Naive thymus-derived CD8-positive, alpha-beta T cell (primary cell): ENCODE measurements at regions not wholly inside any gene's neighbourhood (a gene's known extent, or its start where the extent isn't known, plus 50 kb on each side); places are given as distances from the start of the nearest gene placed in this dataset.

Experiments
- ATAC-seq, 2 donors: fragments of 150-1000 bp; cut with Tn5 transposase in 1 of 2; sonication (Bioruptor Pico), chemical (Tn5 transposase) in 1 of 2; 1 replicate in 1 of 2; 2 replicates in 1 of 2; pipeline ENCODE4 v1.10.0; 2021; ENCODE audit warnings: mild to moderate bottlenecking in 2 of 2, moderate library complexity in 2 of 2
- POLR2A ChIA-PET: fragments of 350-600 bp; sonication (Branson Sonifier 250); formaldehyde crosslinking; loops from one replicate; lab custom pipeline; 2021; ENCODE audit warnings: antibody characterized with exemption; lab: Charles Lee
- DNase-seq, 10 donors: peaks; one replicate each; pipeline versions ENCODE4 v3.0.0 to v3.0.0-alpha.2; 2020 to 2022
- H3K27ac Mint-ChIP-seq, 10 donors: one replicate each; pipeline ENCODE4 v1.8.0; 2020 to 2022; ENCODE audit warnings: mild to moderate bottlenecking in 10 of 10, mixed read lengths in 10 of 10, moderate library complexity in 4 of 10, inconsistent platforms in 1 of 10
- H3K27me3 Mint-ChIP-seq, 5 donors: one replicate each; pipeline ENCODE4 v1.8.0; 2021 to 2022; ENCODE audit warnings: mixed read lengths in 5 of 5
- H3K36me3 Mint-ChIP-seq, 3 donors: one replicate each; pipeline ENCODE4 v1.8.0; 2020 to 2022; ENCODE audit warnings: mixed read lengths in 3 of 3, mild to moderate bottlenecking in 2 of 3, inconsistent platforms in 1 of 3
- H3K4me1 Mint-ChIP-seq, 4 donors: one replicate each; pipeline ENCODE4 v1.8.0; 2021 to 2022; ENCODE audit warnings: mixed read lengths in 4 of 4
- H3K4me3 Mint-ChIP-seq, 10 donors: one replicate each; pipeline ENCODE4 v1.8.0; 2020 to 2022; ENCODE audit warnings: mild to moderate bottlenecking in 10 of 10, mixed read lengths in 10 of 10, moderate library complexity in 6 of 10, inconsistent platforms in 1 of 10
- H3K9me3 Mint-ChIP-seq, 9 donors: one replicate each; pipeline ENCODE4 v1.8.0; 2020 to 2022; ENCODE audit warnings: mixed read lengths in 9 of 9, mild to moderate bottlenecking in 3 of 9, inconsistent platforms in 1 of 9, moderate library complexity in 1 of 9

DNA sequence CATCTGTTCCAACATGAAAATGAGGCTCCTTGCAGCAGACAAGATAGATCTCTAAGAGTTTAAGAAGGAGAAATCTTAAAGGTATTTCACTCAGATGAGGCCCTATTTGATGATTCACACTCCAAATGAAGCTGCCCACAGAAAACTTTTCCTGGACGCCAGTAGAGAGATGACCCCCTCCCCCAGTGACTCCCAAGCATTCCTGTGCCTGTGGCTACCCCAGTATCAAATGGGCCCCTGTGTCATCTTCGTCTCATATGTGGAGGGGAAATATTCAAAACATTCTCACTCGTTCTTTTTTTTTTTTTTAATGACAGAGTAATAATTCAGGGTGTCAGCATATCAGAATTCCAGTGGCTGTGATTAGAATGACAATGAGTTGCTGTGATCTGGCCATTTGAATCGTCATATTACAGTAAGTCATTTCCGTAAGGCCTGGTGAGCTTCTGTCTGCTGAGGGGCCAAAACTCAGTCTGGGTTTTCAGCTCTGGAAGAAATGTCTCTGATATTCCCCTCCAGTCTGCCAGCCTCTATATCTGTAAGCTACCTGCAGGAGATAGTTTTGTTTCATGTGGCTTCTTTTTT, 194.7 kb downstream of the URI1 start:
- no peak overlapping the region for H3K27ac Mint-ChIP-seq
- H3K4me3 Mint-ChIP-seq = no peak overlapping the region
- H3K9me3 Mint-ChIP-seq = peaks cover 0 to 9% (median 2%) of the 10 kb centered on the region in 9 donors
- H3K4me1 Mint-ChIP-seq = no peaks in the 10 kb centered on the region
- no peaks in the 10 kb centered on the region for H3K36me3 Mint-ChIP-seq
- H3K27me3 Mint-ChIP-seq = peaks cover 0 to 15% (median 6%) of the 10 kb centered on the region in 5 donors
- DNase-seq (no peak), ATAC-seq (no peak)
- POLR2A ChIA-PET = no interaction called here

DNA sequence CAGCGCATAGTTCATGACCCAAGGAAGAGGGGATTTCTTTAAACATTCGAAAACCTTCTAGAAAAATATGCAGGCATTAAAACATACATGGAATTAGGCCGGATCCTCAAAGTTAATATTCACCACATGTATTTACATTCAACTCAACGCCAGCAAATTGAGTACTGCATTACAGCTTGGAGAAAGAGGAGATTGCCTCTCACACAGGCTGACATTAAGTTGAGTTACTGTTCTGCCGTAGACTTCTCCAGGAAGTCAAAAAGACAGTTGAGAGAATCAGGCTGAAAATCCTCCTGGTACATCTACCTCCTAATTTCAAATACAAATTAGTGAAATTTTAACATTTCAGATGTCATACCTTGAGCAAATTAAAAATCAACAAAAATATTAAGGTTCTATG, 195.7 kb downstream of the URI1 start:
- ATAC-seq (no peak), DNase-seq (no peak)
- Mint-ChIP-seq H3K4me1 (no peaks in the 10 kb centered on the region), H3K27me3 (peaks cover 0 to 15% (median 6%) of the 10 kb centered on the region in 5 donors), H3K27ac (no peak overlapping the region), H3K36me3 (no peaks in the 10 kb centered on the region), H3K9me3 (peaks cover 0 to 9% (median 2%) of the 10 kb centered on the region in 9 donors), H3K4me3 (no peak overlapping the region)
- POLR2A ChIA-PET = no interaction called here

DNA sequence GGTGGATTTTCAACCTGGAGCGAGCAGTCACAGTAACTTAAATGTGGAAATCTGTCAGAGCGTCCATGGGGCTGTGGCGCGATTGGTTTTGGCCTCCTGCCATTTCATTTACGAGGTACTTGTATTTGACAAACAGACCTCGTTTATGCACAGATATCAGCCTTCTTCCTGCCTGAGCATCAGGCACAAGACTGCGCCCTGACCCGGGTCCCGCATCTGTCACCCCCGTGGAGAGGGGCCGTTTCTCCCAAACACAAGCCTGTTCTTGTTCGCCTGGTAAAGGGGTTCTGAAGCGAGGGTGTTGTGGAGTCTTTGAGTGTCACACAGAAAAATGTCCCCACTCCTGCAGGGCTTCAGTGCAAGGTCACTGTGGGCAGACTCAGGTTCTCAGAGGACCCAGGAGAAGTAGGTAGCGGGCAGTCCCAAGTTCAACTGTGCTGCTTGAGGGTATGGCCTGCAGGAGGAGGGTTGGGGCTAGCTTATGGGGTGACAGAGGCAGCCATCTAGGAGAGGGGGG, 202.3 kb downstream of the URI1 start:
- H3K4me1 Mint-ChIP-seq = no peaks in the 10 kb centered on the region
- no peaks in the 10 kb centered on the region for H3K36me3 Mint-ChIP-seq
- POLR2A ChIA-PET = no interaction called here
- ATAC-seq (no peak), DNase-seq (no peak)
- peaks cover 0 to 3% (median 0%) of the 10 kb centered on the region in 9 donors for H3K9me3 Mint-ChIP-seq
- peaks cover 1 to 22% (median 2%) of the 10 kb centered on the region in 5 donors for H3K27me3 Mint-ChIP-seq
- H3K27ac Mint-ChIP-seq = no peak overlapping the region
- no peak overlapping the region for H3K4me3 Mint-ChIP-seq

DNA sequence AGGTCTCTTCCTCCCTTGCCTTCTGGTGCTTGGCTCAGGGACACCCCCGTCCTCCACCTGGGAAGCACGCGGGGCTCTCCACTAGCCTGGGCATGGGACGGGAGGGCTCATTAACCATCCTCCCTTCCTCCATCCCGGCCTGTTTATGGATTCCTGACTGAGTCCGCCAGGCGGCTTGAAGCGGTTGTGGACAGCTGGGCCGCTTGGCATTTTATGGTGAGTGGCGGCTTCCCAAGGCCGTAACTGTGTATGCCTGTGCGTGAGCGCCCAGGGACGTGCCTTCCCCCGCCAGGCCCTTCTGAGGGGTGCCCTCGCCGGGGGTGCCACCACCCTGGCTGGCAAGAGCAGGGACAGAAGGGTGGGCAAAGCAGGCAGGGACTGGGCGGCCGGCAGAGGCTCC, 202.8 kb downstream of the URI1 start:
- H3K27me3 Mint-ChIP-seq = peaks cover 1 to 22% (median 2%) of the 10 kb centered on the region in 5 donors
- ATAC-seq (no peak), DNase-seq (no peak)
- no peaks in the 10 kb centered on the region for H3K36me3 Mint-ChIP-seq
- no peak overlapping the region for H3K27ac Mint-ChIP-seq
- peaks cover 0 to 3% (median 0%) of the 10 kb centered on the region in 9 donors for H3K9me3 Mint-ChIP-seq
- H3K4me3 Mint-ChIP-seq = no peak overlapping the region
- H3K4me1 Mint-ChIP-seq = no peaks in the 10 kb centered on the region
- POLR2A ChIA-PET = no interaction called here

DNA sequence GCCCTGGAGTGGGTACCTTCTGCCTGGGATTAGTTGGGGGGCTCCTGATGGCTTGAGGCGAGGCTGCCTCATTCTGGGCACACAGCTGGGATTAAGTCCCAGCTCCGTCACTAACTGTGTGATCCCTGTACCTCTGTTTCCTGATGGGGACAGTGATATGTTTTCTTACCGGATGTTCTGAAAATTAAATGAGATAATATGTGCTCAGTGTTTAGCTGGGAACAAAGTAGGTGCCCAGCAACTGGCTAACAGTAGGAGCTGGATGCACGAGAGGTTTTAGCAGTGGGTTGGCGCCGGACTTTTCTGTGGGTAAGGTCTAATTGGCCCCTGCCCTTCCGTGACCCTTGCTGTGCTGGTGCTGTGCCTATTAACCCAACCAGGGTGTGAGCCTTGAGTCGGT, 203.4 kb downstream of the URI1 start:
- POLR2A ChIA-PET = no interaction called here
- H3K27ac Mint-ChIP-seq = no peak overlapping the region
- peaks cover 0 to 1% (median 0%) of the 10 kb centered on the region in 9 donors for H3K9me3 Mint-ChIP-seq
- ATAC-seq (no peak), DNase-seq (no peak)
- H3K27me3 Mint-ChIP-seq = peaks cover 1 to 22% (median 2%) of the 10 kb centered on the region in 5 donors
- no peaks in the 10 kb centered on the region for H3K36me3 Mint-ChIP-seq
- H3K4me1 Mint-ChIP-seq = no peaks in the 10 kb centered on the region
- no peak overlapping the region for H3K4me3 Mint-ChIP-seq

DNA sequence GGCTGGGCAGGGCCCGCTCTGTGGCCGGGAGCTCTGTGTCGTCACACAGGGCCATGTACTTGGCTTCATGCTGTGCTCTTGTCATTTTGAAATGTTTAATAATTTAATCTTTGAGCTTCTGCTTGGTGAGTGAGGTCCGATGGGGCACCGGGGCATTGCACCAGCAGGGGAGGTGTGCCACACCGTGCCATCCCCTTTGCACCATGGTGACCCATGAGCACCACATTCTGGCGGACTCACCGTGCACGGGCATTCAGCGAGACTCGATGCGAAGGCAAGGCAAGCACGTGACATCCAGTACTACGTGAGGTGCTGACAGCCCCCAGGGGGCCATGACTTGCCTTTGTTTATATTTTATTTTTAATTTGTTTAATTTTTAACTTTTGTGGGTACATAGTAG, 204.3 kb downstream of the URI1 start:
- Mint-ChIP-seq H3K4me3 (no peak overlapping the region), H3K36me3 (no peaks in the 10 kb centered on the region), H3K9me3 (no peaks in the 10 kb centered on the region), H3K27me3 (peaks cover 1 to 22% (median 2%) of the 10 kb centered on the region in 5 donors), H3K4me1 (no peaks in the 10 kb centered on the region), H3K27ac (no peak overlapping the region)
- POLR2A ChIA-PET = no interaction called here
- ATAC-seq (no peak), DNase-seq (no peak)

DNA sequence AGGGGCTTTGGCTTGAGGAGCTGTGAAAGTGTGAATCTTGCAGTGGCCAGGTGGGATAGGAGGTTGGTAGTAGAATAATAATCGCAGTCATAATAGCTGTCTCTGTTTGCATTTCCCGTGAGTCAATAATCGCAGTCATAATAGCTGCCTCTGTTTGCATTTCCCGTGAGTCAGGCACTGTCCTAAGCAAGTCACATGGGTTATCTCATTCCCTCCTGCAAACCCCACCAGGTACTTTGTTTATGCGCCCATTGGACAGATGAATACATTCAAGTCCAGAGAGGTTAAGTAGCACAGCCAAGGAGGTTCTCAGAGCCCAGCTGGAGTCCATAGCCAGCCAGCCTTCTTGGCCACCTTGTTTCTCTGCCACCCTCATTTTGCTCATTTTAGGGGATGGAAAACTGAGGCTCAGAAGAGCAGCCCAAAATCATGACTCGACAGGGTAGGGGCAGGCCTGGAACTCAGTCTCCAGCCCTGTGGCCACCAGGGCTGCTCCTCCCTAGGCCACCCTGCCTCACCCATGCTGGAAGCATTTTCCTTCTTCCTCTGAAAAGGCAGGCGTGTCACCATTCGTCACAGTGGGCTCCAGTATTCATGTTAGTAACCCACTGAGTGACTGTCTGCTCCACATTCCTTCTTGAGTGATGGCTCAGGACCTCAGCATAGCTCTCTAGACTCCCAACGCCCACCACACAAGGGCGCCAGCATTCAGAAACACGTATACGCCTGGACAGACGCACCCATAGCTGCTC, 206.2 kb downstream of the URI1 start:
- H3K27ac Mint-ChIP-seq = no peak overlapping the region
- ATAC-seq (no peak), DNase-seq (no peak)
- H3K4me3 Mint-ChIP-seq = no peak overlapping the region
- no peaks in the 10 kb centered on the region for H3K9me3 Mint-ChIP-seq
- peaks cover 1 to 22% (median 3%) of the 10 kb centered on the region in 5 donors for H3K27me3 Mint-ChIP-seq
- no peaks in the 10 kb centered on the region for H3K36me3 Mint-ChIP-seq
- POLR2A ChIA-PET = no interaction called here
- H3K4me1 Mint-ChIP-seq = no peaks in the 10 kb centered on the region

DNA sequence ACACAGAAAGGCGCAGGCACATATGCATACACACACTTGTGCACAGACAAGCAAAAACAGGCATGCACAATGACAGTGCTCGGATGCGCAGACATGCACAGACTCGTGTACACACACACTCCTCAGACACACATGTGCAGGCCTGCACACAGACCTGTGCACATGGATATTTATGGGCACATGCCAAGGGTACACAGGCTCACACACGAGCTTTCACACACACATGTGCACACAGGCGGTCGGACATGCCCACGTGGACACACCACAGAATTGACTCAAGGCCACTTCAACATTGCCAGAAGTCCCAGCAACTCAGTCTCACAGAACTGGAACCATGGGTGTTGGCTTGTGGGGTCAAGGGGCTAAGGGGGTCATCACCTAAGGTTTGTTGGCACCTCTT, 206.8 kb downstream of the URI1 start:
- POLR2A ChIA-PET = no interaction called here
- H3K9me3 Mint-ChIP-seq = no peaks in the 10 kb centered on the region
- H3K4me3 Mint-ChIP-seq = no peak overlapping the region
- ATAC-seq (no peak), DNase-seq (no peak)
- H3K4me1 Mint-ChIP-seq = no peaks in the 10 kb centered on the region
- no peak overlapping the region for H3K27ac Mint-ChIP-seq
- peaks cover 0 to 17% (median 1%) of the 10 kb centered on the region in 5 donors for H3K27me3 Mint-ChIP-seq
- no peaks in the 10 kb centered on the region for H3K36me3 Mint-ChIP-seq

DNA sequence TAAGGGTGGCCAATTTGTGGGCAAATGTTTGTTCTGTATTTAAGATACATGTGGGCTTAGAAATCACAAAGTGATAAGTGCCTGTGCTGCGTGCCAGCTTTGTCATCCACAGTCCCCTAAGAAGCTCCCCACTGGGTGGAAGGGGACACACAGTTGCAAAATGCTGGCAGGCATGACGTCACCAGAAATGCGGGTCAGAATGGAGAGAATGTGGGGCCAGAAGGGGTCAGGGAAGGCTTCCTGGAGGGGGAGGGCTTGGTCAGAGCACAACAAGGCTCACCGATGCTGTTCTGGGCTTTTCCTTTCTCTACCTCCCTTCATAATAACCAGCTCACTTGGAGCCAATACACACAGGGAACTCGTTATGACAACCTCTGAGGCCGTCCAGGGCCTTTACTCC, 207.3 kb downstream of the URI1 start:
- Mint-ChIP-seq H3K27ac (no peak overlapping the region), H3K36me3 (no peaks in the 10 kb centered on the region), H3K4me3 (no peak overlapping the region), H3K27me3 (peaks cover 0 to 12% (median 1%) of the 10 kb centered on the region in 5 donors), H3K4me1 (no peaks in the 10 kb centered on the region), H3K9me3 (no peaks in the 10 kb centered on the region)
- no peak for ATAC-seq
- DNase-seq = no peak
- POLR2A ChIA-PET = no interaction called here

DNA sequence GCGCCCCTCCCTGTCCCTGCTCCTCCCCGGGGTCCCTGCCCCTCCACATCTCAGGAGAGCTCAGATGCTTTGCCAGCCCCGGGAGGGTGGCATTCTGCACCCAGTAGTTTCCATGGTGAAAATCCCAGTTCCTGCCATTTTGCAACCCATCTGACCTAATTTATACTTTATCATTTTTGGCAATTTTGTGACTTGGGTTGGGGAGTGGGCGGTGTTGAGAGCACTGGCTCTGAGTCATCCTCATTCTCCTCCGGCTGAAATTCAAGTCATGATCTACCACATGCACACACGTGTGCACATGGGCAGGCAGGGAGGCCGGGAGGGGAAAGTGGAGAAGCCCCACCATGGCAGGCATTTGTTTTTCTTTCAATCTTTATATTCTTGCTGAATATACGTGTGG, 208.6 kb downstream of the URI1 start:
- POLR2A ChIA-PET = no interaction called here
- Mint-ChIP-seq H3K4me3 (no peak overlapping the region), H3K36me3 (no peaks in the 10 kb centered on the region), H3K9me3 (no peaks in the 10 kb centered on the region), H3K27me3 (peaks cover 0 to 15% (median 4%) of the 10 kb centered on the region in 5 donors), H3K27ac (no peak overlapping the region), H3K4me1 (peaks cover 0 to under 1% (median 0%) of the 10 kb centered on the region in 4 donors)
- DNase-seq (no peak), ATAC-seq (no peak)

DNA sequence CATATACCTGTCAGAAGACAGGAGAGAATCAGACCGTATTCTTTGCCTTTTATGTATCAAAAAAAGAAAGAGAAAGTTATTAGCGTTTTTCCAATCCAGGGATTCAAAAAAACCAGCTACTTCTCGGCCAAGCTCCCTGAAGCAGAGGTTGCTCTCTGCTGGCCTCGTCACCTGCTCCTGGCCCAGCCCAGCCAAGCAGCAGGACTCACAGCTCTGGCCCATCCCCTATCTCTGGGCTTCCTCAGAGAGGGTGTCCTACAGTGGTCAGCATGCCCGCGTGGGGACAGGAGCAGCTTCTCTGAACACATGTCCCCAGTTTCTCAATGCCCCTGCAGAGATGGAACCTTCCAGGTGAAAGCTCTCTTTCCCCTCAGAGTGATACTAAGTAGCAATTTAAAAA, 209.0 kb downstream of the URI1 start:
- DNase-seq (no peak), ATAC-seq (no peak)
- H3K4me3 Mint-ChIP-seq = no peak overlapping the region
- no peak overlapping the region for H3K27ac Mint-ChIP-seq
- peaks cover 0 to 1% (median 0%) of the 10 kb centered on the region in 4 donors for H3K4me1 Mint-ChIP-seq
- no peaks in the 10 kb centered on the region for H3K9me3 Mint-ChIP-seq
- peaks cover 0 to 19% (median 3%) of the 10 kb centered on the region in 5 donors for H3K27me3 Mint-ChIP-seq
- POLR2A ChIA-PET = no interaction called here
- no peaks in the 10 kb centered on the region for H3K36me3 Mint-ChIP-seq

DNA sequence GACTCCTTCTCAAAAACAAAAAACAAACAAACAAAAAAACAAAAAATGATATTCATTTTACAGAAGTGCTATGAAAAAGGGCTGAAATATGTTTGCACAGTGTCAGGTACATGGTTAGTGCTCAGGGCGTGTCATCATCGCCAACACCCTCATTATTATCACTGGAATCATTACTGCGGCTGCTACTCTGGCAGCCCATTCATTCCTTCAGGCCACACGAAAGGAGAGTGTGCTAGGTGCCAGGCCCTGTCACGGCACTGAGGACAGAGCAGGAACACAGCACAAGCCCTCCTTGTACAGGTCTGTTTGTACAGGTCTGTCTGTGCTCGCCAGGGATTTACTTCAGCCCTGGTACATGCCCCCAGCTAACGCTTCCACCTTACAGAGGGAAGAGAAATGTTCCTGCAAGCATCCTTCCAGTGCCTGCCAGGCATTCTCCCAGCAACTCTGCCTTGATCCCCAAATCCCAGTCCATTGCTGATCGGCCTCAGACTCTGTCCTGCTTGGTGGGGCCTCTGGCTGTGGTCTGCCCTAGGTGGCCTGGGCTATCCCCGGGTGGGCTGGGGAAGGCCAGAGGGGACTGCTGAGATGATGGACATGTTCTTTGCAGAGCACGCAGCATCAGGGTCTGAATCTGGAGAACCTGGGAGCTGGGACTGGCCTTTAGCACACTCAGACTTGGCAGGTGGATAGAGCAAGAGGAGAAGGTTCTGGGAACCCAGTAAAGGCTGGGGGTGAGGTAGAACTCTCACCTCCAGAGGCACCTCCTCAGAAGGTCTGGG, 210.7 kb downstream of the URI1 start:
- H3K4me3 Mint-ChIP-seq = no peak overlapping the region
- POLR2A ChIA-PET = no interaction called here
- DNase-seq (no peak), ATAC-seq (no peak)
- peaks cover 0 to 1% (median 0%) of the 10 kb centered on the region in 4 donors for H3K4me1 Mint-ChIP-seq
- H3K27me3 Mint-ChIP-seq = peaks cover 0 to 27% (median 7%) of the 10 kb centered on the region in 5 donors
- H3K9me3 Mint-ChIP-seq = no peaks in the 10 kb centered on the region
- H3K27ac Mint-ChIP-seq = no peak overlapping the region
- no peaks in the 10 kb centered on the region for H3K36me3 Mint-ChIP-seq
